ENCODE measurements at regions not wholly inside any gene's neighbourhood (a gene's known extent, or its start where the extent isn't known, plus 50 kb on each side); places are given as distances from the start of the nearest gene placed in this dataset.
A peak's percentile ranks its signal among the peaks of the same experiment; 100 is the strongest.

DNA sequence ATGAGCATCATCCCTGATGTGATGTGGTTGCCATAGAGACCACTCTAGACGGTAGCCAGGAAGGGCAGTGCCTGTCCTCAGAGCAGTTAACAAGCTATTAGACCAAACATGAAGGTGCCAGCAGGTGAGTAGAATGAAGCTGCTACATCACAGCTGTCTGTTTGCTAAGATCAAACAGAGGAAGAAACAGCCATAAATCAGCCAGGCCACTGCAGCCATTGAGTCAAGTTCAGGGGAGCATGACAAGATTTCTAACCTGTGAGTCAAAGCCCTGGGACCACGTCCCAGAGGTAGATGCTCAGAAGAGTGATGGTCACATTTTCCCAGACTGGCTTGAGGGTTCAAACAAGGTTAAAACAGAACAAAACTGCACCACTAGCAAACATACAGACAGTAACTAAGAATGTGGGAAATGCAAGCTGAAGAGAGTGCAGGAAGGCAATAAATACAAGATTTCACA lies 450.6 kb upstream of the DAB1 start:
- Histone ChIP-seq H3K9ac (ENCODE audit: insufficient read depth, low read length) (no peak overlapping the region), H3K9me3 (ENCODE audit: control insufficient read depth, insufficient read depth, low read depth, low read length) (no peaks in the 10 kb centered on the region), H3K27ac (ENCODE audit: insufficient read depth, low read length) (no peak overlapping the region), H3K4me1 (ENCODE audit: control insufficient read depth, extremely low read depth, insufficient read depth, low read length) (no peaks in the 10 kb centered on the region), H3K36me3 (ENCODE audit: control insufficient read depth, insufficient read depth, low read length) (no peaks in the 10 kb centered on the region), H3K4me3 (replicated peaks in 1 of 4; ENCODE audit: control extremely low read depth in 1 of 4, insufficient read depth in 1 of 4, low read depth in 3 of 4, low read length in 4 of 4) (no peak overlapping the region), H2AFZ (ENCODE audit: low read length) (no peak overlapping the region), H3K79me2 (ENCODE audit: control insufficient read depth, insufficient read depth, low read length) (no peaks in the 10 kb centered on the region), H3K27me3 (ENCODE audit: control insufficient read depth, insufficient read depth, low read length) (no peaks in the 10 kb centered on the region), H4K20me1 (ENCODE audit: control insufficient read depth, extremely low read depth, insufficient read depth, low read length) (no peaks in the 10 kb centered on the region), H3K4me2 (ENCODE audit: extremely low read depth, insufficient read depth, low read length) (no peak overlapping the region)
- no peak for TF ChIP-seq EZH2 (IDR thresholded peaks at IDR 0.05; ENCODE audit: low read length, missing control alignments)
- TF ChIP-seq, protein P1, sequence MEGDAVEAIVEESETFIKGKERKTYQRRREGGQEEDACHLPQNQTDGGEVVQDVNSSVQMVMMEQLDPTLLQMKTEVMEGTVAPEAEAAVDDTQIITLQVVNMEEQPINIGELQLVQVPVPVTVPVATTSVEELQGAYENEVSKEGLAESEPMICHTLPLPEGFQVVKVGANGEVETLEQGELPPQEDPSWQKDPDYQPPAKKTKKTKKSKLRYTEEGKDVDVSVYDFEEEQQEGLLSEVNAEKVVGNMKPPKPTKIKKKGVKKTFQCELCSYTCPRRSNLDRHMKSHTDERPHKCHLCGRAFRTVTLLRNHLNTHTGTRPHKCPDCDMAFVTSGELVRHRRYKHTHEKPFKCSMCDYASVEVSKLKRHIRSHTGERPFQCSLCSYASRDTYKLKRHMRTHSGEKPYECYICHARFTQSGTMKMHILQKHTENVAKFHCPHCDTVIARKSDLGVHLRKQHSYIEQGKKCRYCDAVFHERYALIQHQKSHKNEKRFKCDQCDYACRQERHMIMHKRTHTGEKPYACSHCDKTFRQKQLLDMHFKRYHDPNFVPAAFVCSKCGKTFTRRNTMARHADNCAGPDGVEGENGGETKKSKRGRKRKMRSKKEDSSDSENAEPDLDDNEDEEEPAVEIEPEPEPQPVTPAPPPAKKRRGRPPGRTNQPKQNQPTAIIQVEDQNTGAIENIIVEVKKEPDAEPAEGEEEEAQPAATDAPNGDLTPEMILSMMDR (conservative IDR thresholded peaks at IDR 0.05 in 1 of 2, IDR thresholded peaks at IDR 0.05 in 1 of 2; ENCODE audit: low read depth in 1 of 2, low read length in 2 of 2), result no peak
- DNase-seq (ENCODE audit: low read depth in 2 of 2), result peak in 1 of 2 donors; percentile 87

DNA sequence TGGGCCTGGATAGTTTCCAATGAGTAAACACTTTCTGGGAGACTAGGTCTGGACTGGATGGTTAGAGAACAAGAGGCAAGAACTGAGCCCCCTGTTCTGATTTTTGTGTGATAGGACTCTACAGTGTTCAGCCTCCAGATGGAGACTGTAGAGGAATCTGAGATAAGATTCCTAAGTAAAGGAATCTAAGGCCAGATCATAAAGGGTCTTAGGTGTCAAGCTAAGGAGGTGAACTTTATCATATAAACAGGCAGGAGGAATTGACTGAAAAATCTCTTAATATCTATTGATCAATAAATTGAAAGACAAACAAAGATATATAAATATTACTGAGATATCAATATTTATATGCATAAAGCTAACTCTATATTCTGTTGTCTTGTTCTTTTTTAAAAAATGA lies 449.1 kb upstream of the DAB1 start:
- H3K79me2 ChIP-seq (ENCODE audit: control insufficient read depth, insufficient read depth, low read length), result no peaks in the 10 kb centered on the region
- H3K4me1 ChIP-seq (ENCODE audit: control insufficient read depth, extremely low read depth, insufficient read depth, low read length), result no peaks in the 10 kb centered on the region
- no peak overlapping the region for H3K27ac ChIP-seq (ENCODE audit: insufficient read depth, low read length)
- no peak overlapping the region for H3K4me3 ChIP-seq (replicated peaks in 1 of 4; ENCODE audit: control extremely low read depth in 1 of 4, insufficient read depth in 1 of 4, low read depth in 3 of 4, low read length in 4 of 4)
- H4K20me1 ChIP-seq (ENCODE audit: control insufficient read depth, extremely low read depth, insufficient read depth, low read length), result no peaks in the 10 kb centered on the region
- no peak overlapping the region for H2AFZ ChIP-seq (ENCODE audit: low read length)
- H3K4me2 ChIP-seq (ENCODE audit: extremely low read depth, insufficient read depth, low read length), result no peak overlapping the region
- no peaks in the 10 kb centered on the region for H3K9me3 ChIP-seq (ENCODE audit: control insufficient read depth, insufficient read depth, low read depth, low read length)
- H3K27me3 ChIP-seq (ENCODE audit: control insufficient read depth, insufficient read depth, low read length), result no peaks in the 10 kb centered on the region
- H3K36me3 ChIP-seq (ENCODE audit: control insufficient read depth, insufficient read depth, low read length), result no peaks in the 10 kb centered on the region
- TF ChIP-seq EZH2 (IDR thresholded peaks at IDR 0.05; ENCODE audit: low read length, missing control alignments), result no peak
- TF ChIP-seq, protein P1 (conservative IDR thresholded peaks at IDR 0.05 in 1 of 2, IDR thresholded peaks at IDR 0.05 in 1 of 2; ENCODE audit: low read depth in 1 of 2, low read length in 2 of 2), result no peak
- DNase-seq (ENCODE audit: low read depth in 2 of 2), result no peak
- no peak overlapping the region for H3K9ac ChIP-seq (ENCODE audit: insufficient read depth, low read length)

DNA sequence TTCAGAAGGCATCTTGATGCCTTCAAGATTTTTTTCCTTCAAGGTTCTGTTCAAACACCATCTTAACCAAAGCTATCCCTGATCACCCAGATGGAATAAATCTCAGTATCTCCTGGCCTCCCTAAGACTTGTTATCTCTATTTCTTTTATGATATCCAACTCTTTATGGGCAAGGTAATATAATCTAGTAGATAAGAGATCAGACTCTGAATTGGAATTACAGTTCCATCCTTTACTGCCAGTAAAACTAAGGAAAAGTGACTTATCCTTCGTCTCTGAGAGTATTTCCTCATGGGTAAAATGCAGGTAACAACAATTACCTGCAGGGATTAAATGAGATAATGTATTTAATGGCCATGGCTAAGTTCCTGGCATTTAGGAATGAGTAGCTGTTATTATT lies 445.0 kb upstream of the DAB1 start:
- H4K20me1 ChIP-seq (ENCODE audit: control insufficient read depth, extremely low read depth, insufficient read depth, low read length), result no peaks in the 10 kb centered on the region
- H3K9me3 ChIP-seq (ENCODE audit: control insufficient read depth, insufficient read depth, low read depth, low read length), result no peaks in the 10 kb centered on the region
- no peaks in the 10 kb centered on the region for H3K36me3 ChIP-seq (ENCODE audit: control insufficient read depth, insufficient read depth, low read length)
- H3K27ac ChIP-seq (ENCODE audit: insufficient read depth, low read length), result no peak overlapping the region
- no peak for TF ChIP-seq EZH2 (IDR thresholded peaks at IDR 0.05; ENCODE audit: low read length, missing control alignments)
- TF ChIP-seq, protein P1 (conservative IDR thresholded peaks at IDR 0.05 in 1 of 2, IDR thresholded peaks at IDR 0.05 in 1 of 2; ENCODE audit: low read depth in 1 of 2, low read length in 2 of 2), result no peak
- H3K4me3 ChIP-seq (replicated peaks in 1 of 4; ENCODE audit: control extremely low read depth in 1 of 4, insufficient read depth in 1 of 4, low read depth in 3 of 4, low read length in 4 of 4), result no peak overlapping the region
- H3K27me3 ChIP-seq (ENCODE audit: control insufficient read depth, insufficient read depth, low read length), result no peaks in the 10 kb centered on the region
- H3K4me2 ChIP-seq (ENCODE audit: extremely low read depth, insufficient read depth, low read length), result no peak overlapping the region
- DNase-seq (ENCODE audit: low read depth in 2 of 2), result no peak
- H2AFZ ChIP-seq (ENCODE audit: low read length), result no peak overlapping the region
- H3K9ac ChIP-seq (ENCODE audit: insufficient read depth, low read length), result no peak overlapping the region
- H3K79me2 ChIP-seq (ENCODE audit: control insufficient read depth, insufficient read depth, low read length), result no peaks in the 10 kb centered on the region
- H3K4me1 ChIP-seq (ENCODE audit: control insufficient read depth, extremely low read depth, insufficient read depth, low read length), result no peaks in the 10 kb centered on the region
